ENCODE measurements at regions not wholly inside any gene's neighbourhood (a gene's known extent, or its start where the extent isn't known, plus 50 kb on each side); places are given as distances from the start of the nearest gene placed in this dataset.

DNA sequence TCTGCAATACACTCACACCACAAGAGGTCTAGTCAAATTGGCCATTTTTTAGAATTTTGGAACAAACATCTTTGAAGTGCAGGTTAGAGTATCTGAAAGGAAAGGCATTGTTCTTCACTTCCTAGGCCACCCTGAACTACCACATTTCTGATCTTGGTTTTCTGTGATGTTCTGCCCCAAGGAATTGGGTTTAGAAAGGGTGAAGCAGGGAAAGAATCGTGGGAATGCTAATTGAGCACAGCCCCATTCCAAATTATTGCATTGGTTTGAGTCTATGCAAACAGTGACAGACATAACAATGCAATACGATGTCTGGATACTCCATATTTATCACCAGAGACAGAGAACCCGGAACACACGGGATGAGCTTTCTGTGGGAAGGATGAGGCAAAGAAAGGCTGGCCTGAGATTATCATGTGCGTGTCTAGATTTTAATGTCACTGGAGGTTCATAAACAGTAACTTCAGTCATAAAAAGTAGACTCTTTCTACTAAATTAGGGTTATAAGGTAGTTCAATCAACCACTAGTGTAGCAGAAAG, 195.3 kb upstream of the BLID start:
- Histone ChIP-seq H3K4me3 (ENCODE audit: low read depth, low read length) (no peak overlapping the region), H3K4me1 (ENCODE audit: insufficient read depth) (no peaks in the 10 kb centered on the region), H3K36me3 (ENCODE audit: insufficient read depth) (no peaks in the 10 kb centered on the region), H3K27ac (ENCODE audit: low read depth) (no peak overlapping the region)
- 45% methylated on average over 5 of the region's 5 CpGs for WGBS
- no peak for DNase-seq (ENCODE audit: extremely low spot score)

- WGBS: 72% methylated on average over 5 of the region's 5 CpGs
- H3K4me3 ChIP-seq (ENCODE audit: low read depth, low read length): no peak overlapping the region
- DNase-seq (ENCODE audit: extremely low spot score): no peak
- no peaks in the 10 kb centered on the region for H3K36me3 ChIP-seq (ENCODE audit: insufficient read depth)
- H3K4me1 ChIP-seq (ENCODE audit: insufficient read depth): no peaks in the 10 kb centered on the region
- H3K27ac ChIP-seq (ENCODE audit: low read depth): no peak overlapping the region
Measured at GRCh38 chr11:122310766-122311165, 194.8 kb upstream of the BLID start.

GRCh38 chr11:122309262-122309925, 193.4 kb upstream of the BLID start:
- DNase-seq (ENCODE audit: extremely low spot score): no peak
- Histone ChIP-seq H3K4me3 (ENCODE audit: low read depth, low read length) (no peak overlapping the region), H3K36me3 (ENCODE audit: insufficient read depth) (no peaks in the 10 kb centered on the region), H3K4me1 (ENCODE audit: insufficient read depth) (no peaks in the 10 kb centered on the region), H3K27ac (ENCODE audit: low read depth) (no peak overlapping the region)
- WGBS: 67% methylated on average over 17 of the region's 17 CpGs

- H3K27ac ChIP-seq (ENCODE audit: low read depth): no peak overlapping the region
- H3K4me1 ChIP-seq (ENCODE audit: insufficient read depth): no peaks in the 10 kb centered on the region
- no peak for DNase-seq (ENCODE audit: extremely low spot score)
- 79% methylated on average over 4 of the region's 4 CpGs for WGBS
- no peaks in the 10 kb centered on the region for H3K36me3 ChIP-seq (ENCODE audit: insufficient read depth)
- no peak overlapping the region for H3K4me3 ChIP-seq (ENCODE audit: low read depth, low read length)
Measured at GRCh38 chr11:122308226-122308625, 192.2 kb upstream of the BLID start.

DNA sequence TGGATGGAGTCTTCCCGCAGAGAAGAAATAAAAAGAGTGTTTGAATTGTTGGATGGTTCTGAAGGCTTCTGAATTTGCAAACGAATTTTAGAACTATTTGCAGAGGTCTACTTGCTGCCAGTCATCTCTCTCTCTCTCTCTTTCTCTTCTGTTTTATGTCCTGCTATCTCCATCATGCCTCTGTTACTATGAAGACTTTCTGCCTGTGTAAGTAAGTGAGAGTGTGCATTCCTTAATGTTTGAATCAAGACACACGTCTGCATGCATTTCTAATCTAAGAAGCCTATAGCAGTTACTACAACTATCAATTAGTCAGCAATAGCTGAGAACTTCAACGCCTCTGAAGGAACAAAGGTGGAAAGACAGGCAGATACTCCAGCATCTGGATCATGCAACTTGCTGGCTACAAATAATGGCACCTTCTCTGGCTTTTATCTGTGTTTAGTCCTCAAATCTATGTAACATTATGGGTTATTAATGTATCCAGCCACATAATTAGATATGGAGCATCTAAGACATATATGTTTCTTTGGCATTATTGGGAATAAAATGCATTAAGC, 191.5 kb upstream of the BLID start:
- WGBS: 60% methylated on average over 4 of the region's 4 CpGs

GRCh38 chr11:122306831-122307391, 190.9 kb upstream of the BLID start:
- WGBS: 51% methylated on average over 9 of the region's 9 CpGs
- no peaks in the 10 kb centered on the region for H3K4me1 ChIP-seq (ENCODE audit: insufficient read depth)

More for the DNA sequence above, 191.5 kb upstream of the BLID start:
- Histone ChIP-seq H3K36me3 (ENCODE audit: insufficient read depth) (no peaks in the 10 kb centered on the region), H3K4me3 (ENCODE audit: low read depth, low read length) (no peak overlapping the region), H3K4me1 (ENCODE audit: insufficient read depth) (no peaks in the 10 kb centered on the region), H3K27ac (ENCODE audit: low read depth) (no peak overlapping the region)
- DNase-seq (ENCODE audit: extremely low spot score): no peak

GRCh38 chr11:122305426-122306320, 189.7 kb upstream of the BLID start:
- H3K27ac ChIP-seq (ENCODE audit: low read depth): no peak overlapping the region
- H3K4me1 ChIP-seq (ENCODE audit: insufficient read depth): no peaks in the 10 kb centered on the region
- no peak overlapping the region for H3K4me3 ChIP-seq (ENCODE audit: low read depth, low read length)
- no peaks in the 10 kb centered on the region for H3K36me3 ChIP-seq (ENCODE audit: insufficient read depth)
- DNase-seq (ENCODE audit: extremely low spot score): no peak
- 45% methylated on average over 9 of the region's 9 CpGs for WGBS

More at GRCh38 chr11:122306831-122307391, 190.9 kb upstream of the BLID start:
- Histone ChIP-seq H3K27ac (ENCODE audit: low read depth) (no peak overlapping the region), H3K36me3 (ENCODE audit: insufficient read depth) (no peaks in the 10 kb centered on the region), H3K4me3 (ENCODE audit: low read depth, low read length) (no peak overlapping the region)
- DNase-seq (ENCODE audit: extremely low spot score): no peak

- Histone ChIP-seq H3K4me3 (ENCODE audit: low read depth, low read length) (no peak overlapping the region), H3K27ac (ENCODE audit: low read depth) (no peak overlapping the region), H3K4me1 (ENCODE audit: insufficient read depth) (no peaks in the 10 kb centered on the region)
Measured at GRCh38 chr11:122304973-122305372, 189.0 kb upstream of the BLID start.

GRCh38 chr11:122304306-122304705, 188.3 kb upstream of the BLID start:
- H3K27ac ChIP-seq (ENCODE audit: low read depth): no peak overlapping the region
- WGBS: 67% methylated on average over 2 of the region's 2 CpGs

More at GRCh38 chr11:122304973-122305372, 189.0 kb upstream of the BLID start:
- no peak for DNase-seq (ENCODE audit: extremely low spot score)
- WGBS: 26% methylated on average over 1 of the region's 1 CpG
- no peaks in the 10 kb centered on the region for H3K36me3 ChIP-seq (ENCODE audit: insufficient read depth)

GRCh38 chr11:122294041-122294440, 178.0 kb upstream of the BLID start:
- H3K36me3 ChIP-seq (ENCODE audit: insufficient read depth): no peaks in the 10 kb centered on the region
- WGBS: 65% methylated on average over 3 of the region's 3 CpGs
- no peak for DNase-seq (ENCODE audit: extremely low spot score)
- no peaks in the 10 kb centered on the region for H3K4me1 ChIP-seq (ENCODE audit: insufficient read depth)
- no peak overlapping the region for H3K4me3 ChIP-seq (ENCODE audit: low read depth, low read length)
- no peak overlapping the region for H3K27ac ChIP-seq (ENCODE audit: low read depth)

More at GRCh38 chr11:122304306-122304705, 188.3 kb upstream of the BLID start:
- Histone ChIP-seq H3K4me3 (ENCODE audit: low read depth, low read length) (no peak overlapping the region), H3K36me3 (ENCODE audit: insufficient read depth) (no peaks in the 10 kb centered on the region), H3K4me1 (ENCODE audit: insufficient read depth) (no peaks in the 10 kb centered on the region)
- DNase-seq (ENCODE audit: extremely low spot score): no peak

GRCh38 chr11:122293296-122294023, 177.4 kb upstream of the BLID start:
- no peaks in the 10 kb centered on the region for H3K36me3 ChIP-seq (ENCODE audit: insufficient read depth)
- no peak overlapping the region for H3K4me3 ChIP-seq (ENCODE audit: low read depth, low read length)
- DNase-seq (ENCODE audit: extremely low spot score): no peak
- no peaks in the 10 kb centered on the region for H3K4me1 ChIP-seq (ENCODE audit: insufficient read depth)
- no peak overlapping the region for H3K27ac ChIP-seq (ENCODE audit: low read depth)
- 76% methylated on average over 5 of the region's 5 CpGs for WGBS

GRCh38 chr11:122287401-122287800, 171.4 kb upstream of the BLID start:
- DNase-seq (ENCODE audit: extremely low spot score): no peak
- 69% methylated on average over 11 of the region's 11 CpGs for WGBS
- Histone ChIP-seq H3K4me3 (ENCODE audit: low read depth, low read length) (no peak overlapping the region), H3K36me3 (ENCODE audit: insufficient read depth) (no peaks in the 10 kb centered on the region), H3K27ac (ENCODE audit: low read depth) (no peak overlapping the region), H3K4me1 (ENCODE audit: insufficient read depth) (no peaks in the 10 kb centered on the region)

Data from urinary bladder (tissue), 3 donors.